C4-2B (cell line): ENCODE measurements at regions not wholly inside any gene's neighbourhood (a gene's known extent, or its start where the extent isn't known, plus 50 kb on each side); places are given as distances from the start of the nearest gene placed in this dataset.

ENCODE experiments used
- ZFX ChIP-seq: fragments of 450-650 bp; IDR thresholded peaks from 2 replicates; pipeline ENCODE4 v1.6.1; 2017
- TF ChIP-seq, protein P1 (sequence below): fragments of 450-650 bp; conservative IDR thresholded peaks from 2 replicates; pipeline ENCODE4 v1.5.1; 2017; ENCODE audit warnings: mild to moderate bottlenecking

DNA sequence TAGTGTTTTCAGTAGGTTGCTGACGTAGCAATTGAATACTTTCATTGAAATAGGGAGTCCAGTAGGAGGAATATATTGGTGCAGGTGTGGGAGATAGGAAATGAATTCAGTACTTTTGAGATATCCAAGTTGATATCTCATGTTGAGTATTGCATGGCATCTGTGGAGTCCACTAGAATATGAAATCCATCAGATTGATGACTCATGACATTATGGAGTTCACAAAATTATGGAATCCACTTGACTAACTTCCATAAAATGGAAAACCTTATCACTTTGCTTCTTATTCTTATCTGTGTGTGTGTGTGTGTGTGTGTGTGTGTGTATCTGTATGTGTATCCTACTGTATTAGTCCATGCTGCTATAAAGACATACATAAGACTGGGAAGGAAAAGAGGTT, 513.5 kb upstream of the ZEB2 start:
- TF ChIP-seq, protein P1, sequence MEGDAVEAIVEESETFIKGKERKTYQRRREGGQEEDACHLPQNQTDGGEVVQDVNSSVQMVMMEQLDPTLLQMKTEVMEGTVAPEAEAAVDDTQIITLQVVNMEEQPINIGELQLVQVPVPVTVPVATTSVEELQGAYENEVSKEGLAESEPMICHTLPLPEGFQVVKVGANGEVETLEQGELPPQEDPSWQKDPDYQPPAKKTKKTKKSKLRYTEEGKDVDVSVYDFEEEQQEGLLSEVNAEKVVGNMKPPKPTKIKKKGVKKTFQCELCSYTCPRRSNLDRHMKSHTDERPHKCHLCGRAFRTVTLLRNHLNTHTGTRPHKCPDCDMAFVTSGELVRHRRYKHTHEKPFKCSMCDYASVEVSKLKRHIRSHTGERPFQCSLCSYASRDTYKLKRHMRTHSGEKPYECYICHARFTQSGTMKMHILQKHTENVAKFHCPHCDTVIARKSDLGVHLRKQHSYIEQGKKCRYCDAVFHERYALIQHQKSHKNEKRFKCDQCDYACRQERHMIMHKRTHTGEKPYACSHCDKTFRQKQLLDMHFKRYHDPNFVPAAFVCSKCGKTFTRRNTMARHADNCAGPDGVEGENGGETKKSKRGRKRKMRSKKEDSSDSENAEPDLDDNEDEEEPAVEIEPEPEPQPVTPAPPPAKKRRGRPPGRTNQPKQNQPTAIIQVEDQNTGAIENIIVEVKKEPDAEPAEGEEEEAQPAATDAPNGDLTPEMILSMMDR, result no peak
- TF ChIP-seq ZFX, result no peak
